Neural progenitor cell (in vitro differentiated cells): ENCODE measurements at regions not wholly inside any gene's neighbourhood (a gene's known extent, or its start where the extent isn't known, plus 50 kb on each side); places are given as distances from the start of the nearest gene placed in this dataset.

ENCODE experiments used
- CTCF ChIP-seq: fragments of 200-600 bp; sonication (generic); IDR thresholded peaks from 2 replicates; pipeline ENCODE4 v1.5.1; 2017; ENCODE audit warnings: antibody characterized with exemption, mild to moderate bottlenecking
- EZH2phosphoT487 ChIP-seq: fragments of 200-600 bp; sonication (generic); IDR thresholded peaks from 2 replicates; pipeline ENCODE4 v1.6.1; 2017; ENCODE audit warnings: antibody characterized with exemption

- no peak for TF ChIP-seq CTCF
- TF ChIP-seq EZH2phosphoT487, result no peak
These were observed 159.2 kb upstream of the XYLT1 start for GRCh38 chr16:17629936-17630335.
